ENCODE measurements at regions not wholly inside any gene's neighbourhood (a gene's known extent, or its start where the extent isn't known, plus 50 kb on each side); places are given as distances from the start of the nearest gene placed in this dataset.

DNA sequence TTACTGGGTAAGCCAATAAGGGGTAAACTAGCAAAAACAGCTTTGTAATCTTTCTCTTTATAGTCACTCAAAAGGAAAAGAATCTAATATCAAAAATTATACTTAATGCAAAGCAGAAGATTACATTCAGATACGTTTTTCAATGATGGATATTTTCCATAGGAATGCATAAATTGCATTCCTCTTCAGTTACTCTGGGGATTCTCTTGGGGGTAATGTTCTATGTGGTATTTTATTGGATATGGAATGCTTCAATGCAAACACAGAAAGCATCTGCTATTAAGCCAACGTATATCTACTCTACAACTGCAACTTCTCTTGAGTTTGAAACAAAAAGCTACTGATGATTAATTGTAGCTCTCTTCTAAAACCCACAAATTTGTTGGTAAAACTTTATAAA is 106.0 kb downstream of the SLC41A2 start:
- no peak for TF ChIP-seq EZH2phosphoT487 (IDR thresholded peaks at IDR 0.05; ENCODE audit: insufficient read depth, low read depth)
- TF ChIP-seq EZH2 (IDR thresholded peaks at IDR 0.05; ENCODE audit: insufficient read depth, poor library complexity, severe bottlenecking): no peak

All from GM23248 (cell line).